Activated naive CD4-positive, alpha-beta T cell treated with anti-CD3 and anti-CD28 coated beads, Interleukin-2, amount 50 U/mL, for 24 hours (primary cell): ENCODE measurements at regions not wholly inside any gene's neighbourhood (a gene's known extent, or its start where the extent isn't known, plus 50 kb on each side); places are given as distances from the start of the nearest gene placed in this dataset.

Experiments
- H3K27ac Mint-ChIP-seq: one replicate; pipeline ENCODE4 v1.8.0; 2021; ENCODE audit warnings: mild to moderate bottlenecking, mixed read lengths
- H3K27me3 Mint-ChIP-seq: one replicate; pipeline ENCODE4 v1.8.0; 2021; ENCODE audit warnings: mixed read lengths
- H3K36me3 Mint-ChIP-seq: one replicate; pipeline ENCODE4 v1.8.0; 2021; ENCODE audit warnings: mixed read lengths
- H3K4me1 Mint-ChIP-seq: one replicate; pipeline ENCODE4 v1.8.0; 2021; ENCODE audit warnings: mixed read lengths
- H3K4me3 Mint-ChIP-seq: one replicate; pipeline ENCODE4 v1.8.0; 2021; ENCODE audit warnings: mild to moderate bottlenecking, mixed read lengths
- H3K9me3 Mint-ChIP-seq: one replicate; pipeline ENCODE4 v1.8.0; 2021; ENCODE audit warnings: mixed read lengths

- Mint-ChIP-seq H3K27me3 (no peaks in the 10 kb centered on the region), H3K9me3 (peaks cover 4% of the 10 kb centered on the region), H3K4me1 (no peaks in the 10 kb centered on the region), H3K4me3 (no peak overlapping the region), H3K36me3 (no peaks in the 10 kb centered on the region), H3K27ac (no peak overlapping the region)
These were observed 330.7 kb downstream of the NUF2 start for GRCh38 chr1:163652441-163652840.

GRCh38 chr1:163655565-163655964 is 333.8 kb downstream of the NUF2 start:
- no peaks in the 10 kb centered on the region for H3K27me3 Mint-ChIP-seq

GRCh38 chr1:163656095-163656759 is 334.5 kb downstream of the NUF2 start:
- no peaks in the 10 kb centered on the region for H3K4me1 Mint-ChIP-seq
- no peak overlapping the region for H3K27ac Mint-ChIP-seq
- H3K9me3 Mint-ChIP-seq: peaks cover 7% of the 10 kb centered on the region
- no peak overlapping the region for H3K4me3 Mint-ChIP-seq
- H3K36me3 Mint-ChIP-seq: no peaks in the 10 kb centered on the region
- no peaks in the 10 kb centered on the region for H3K27me3 Mint-ChIP-seq

More at GRCh38 chr1:163655565-163655964, 333.8 kb downstream of the NUF2 start:
- Mint-ChIP-seq H3K27ac (no peak overlapping the region), H3K9me3 (peaks cover 7% of the 10 kb centered on the region), H3K4me1 (no peaks in the 10 kb centered on the region), H3K36me3 (no peaks in the 10 kb centered on the region), H3K4me3 (no peak overlapping the region)

- Mint-ChIP-seq H3K36me3 (no peaks in the 10 kb centered on the region), H3K27ac (no peak overlapping the region), H3K4me1 (no peaks in the 10 kb centered on the region), H3K4me3 (no peak overlapping the region), H3K27me3 (no peaks in the 10 kb centered on the region), H3K9me3 (peaks cover 7% of the 10 kb centered on the region)
These were observed 336.0 kb downstream of the NUF2 start for GRCh38 chr1:163657719-163658118.

- no peaks in the 10 kb centered on the region for H3K27me3 Mint-ChIP-seq
- peaks cover 5% of the 10 kb centered on the region for H3K9me3 Mint-ChIP-seq
- no peak overlapping the region for H3K27ac Mint-ChIP-seq
- no peaks in the 10 kb centered on the region for H3K4me1 Mint-ChIP-seq
- H3K4me3 Mint-ChIP-seq: no peak overlapping the region
- no peaks in the 10 kb centered on the region for H3K36me3 Mint-ChIP-seq
These were observed 339.6 kb downstream of the NUF2 start for GRCh38 chr1:163661391-163661790.

GRCh38 chr1:163664671-163665335 is 343.0 kb downstream of the NUF2 start:
- Mint-ChIP-seq H3K4me1 (no peaks in the 10 kb centered on the region), H3K27ac (no peak overlapping the region), H3K4me3 (no peak overlapping the region), H3K36me3 (no peaks in the 10 kb centered on the region), H3K9me3 (no peaks in the 10 kb centered on the region), H3K27me3 (no peaks in the 10 kb centered on the region)

GRCh38 chr1:163668472-163668871 is 346.7 kb downstream of the NUF2 start:
- Mint-ChIP-seq H3K27ac (no peak overlapping the region), H3K9me3 (peaks cover 5% of the 10 kb centered on the region), H3K4me1 (no peaks in the 10 kb centered on the region), H3K4me3 (no peak overlapping the region), H3K27me3 (peaks cover 1% of the 10 kb centered on the region), H3K36me3 (no peaks in the 10 kb centered on the region)

GRCh38 chr1:163670989-163671757 is 349.4 kb downstream of the NUF2 start:
- H3K36me3 Mint-ChIP-seq: no peaks in the 10 kb centered on the region
- H3K27ac Mint-ChIP-seq: no peak overlapping the region
- no peak overlapping the region for H3K4me3 Mint-ChIP-seq
- H3K4me1 Mint-ChIP-seq: no peaks in the 10 kb centered on the region
- H3K9me3 Mint-ChIP-seq: peaks cover 5% of the 10 kb centered on the region
- H3K27me3 Mint-ChIP-seq: peaks cover 1% of the 10 kb centered on the region

- no peak overlapping the region for H3K27ac Mint-ChIP-seq
- H3K27me3 Mint-ChIP-seq: peaks cover 1% of the 10 kb centered on the region
- H3K4me1 Mint-ChIP-seq: no peaks in the 10 kb centered on the region
- no peaks in the 10 kb centered on the region for H3K36me3 Mint-ChIP-seq
- no peak overlapping the region for H3K4me3 Mint-ChIP-seq
- H3K9me3 Mint-ChIP-seq: peaks cover 5% of the 10 kb centered on the region
These were observed 351.4 kb downstream of the NUF2 start for GRCh38 chr1:163672976-163673758.

GRCh38 chr1:163673759-163674151 is 352.0 kb downstream of the NUF2 start:
- Mint-ChIP-seq H3K9me3 (peaks cover 5% of the 10 kb centered on the region), H3K27me3 (peaks cover 1% of the 10 kb centered on the region), H3K36me3 (no peaks in the 10 kb centered on the region), H3K4me1 (no peaks in the 10 kb centered on the region), H3K4me3 (no peak overlapping the region), H3K27ac (no peak overlapping the region)

GRCh38 chr1:163674236-163674635 is 352.5 kb downstream of the NUF2 start:
- Mint-ChIP-seq H3K9me3 (peaks cover 7% of the 10 kb centered on the region), H3K27me3 (peaks cover 1% of the 10 kb centered on the region), H3K36me3 (no peaks in the 10 kb centered on the region), H3K4me1 (no peaks in the 10 kb centered on the region), H3K27ac (no peak overlapping the region), H3K4me3 (no peak overlapping the region)

GRCh38 chr1:163684785-163685184 is 363.0 kb downstream of the NUF2 start:
- Mint-ChIP-seq H3K4me3 (no peak overlapping the region), H3K27ac (no peak overlapping the region), H3K36me3 (no peaks in the 10 kb centered on the region), H3K4me1 (no peaks in the 10 kb centered on the region), H3K27me3 (no peaks in the 10 kb centered on the region), H3K9me3 (peaks cover 35% of the 10 kb centered on the region)

GRCh38 chr1:163692266-163692665 is 370.5 kb downstream of the NUF2 start:
- H3K4me3 Mint-ChIP-seq: no peak overlapping the region
- no peaks in the 10 kb centered on the region for H3K27me3 Mint-ChIP-seq
- no peaks in the 10 kb centered on the region for H3K36me3 Mint-ChIP-seq
- H3K27ac Mint-ChIP-seq: no peak overlapping the region
- H3K9me3 Mint-ChIP-seq: peaks cover 11% of the 10 kb centered on the region
- no peaks in the 10 kb centered on the region for H3K4me1 Mint-ChIP-seq

- Mint-ChIP-seq H3K27ac (no peak overlapping the region), H3K4me3 (no peak overlapping the region), H3K27me3 (no peaks in the 10 kb centered on the region), H3K4me1 (no peaks in the 10 kb centered on the region), H3K9me3 (peaks cover 6% of the 10 kb centered on the region), H3K36me3 (no peaks in the 10 kb centered on the region)
These were observed 375.4 kb downstream of the NUF2 start for GRCh38 chr1:163697137-163697536.

- Mint-ChIP-seq H3K4me1 (no peaks in the 10 kb centered on the region), H3K4me3 (no peak overlapping the region), H3K27me3 (no peaks in the 10 kb centered on the region), H3K36me3 (no peaks in the 10 kb centered on the region), H3K9me3 (no peaks in the 10 kb centered on the region), H3K27ac (no peak overlapping the region)
These were observed 380.1 kb downstream of the NUF2 start for GRCh38 chr1:163701783-163702374.
